ACHN (cell line): ENCODE measurements at regions not wholly inside any gene's neighbourhood (a gene's known extent, or its start where the extent isn't known, plus 50 kb on each side); places are given as distances from the start of the nearest gene placed in this dataset.

ENCODE experiments used
- DNase-seq: peaks from one replicate; pipeline ENCODE4 v3.0.0-alpha.2; 2015
- in situ Hi-C: cut with HindIII; loops from 2 replicates; pipeline ENCODE4 v1.10.0; 2017; ENCODE audit warnings: low sequenced_read_pairs, low pct_ligation_motif_present, low pct_unique_long_range_greater_than_20kb

GRCh38 chr5:9955586-9955985 lies 294.1 kb downstream of the ATPSCKMT start:
- in situ Hi-C loops = no loop called here
- DNase-seq = no peak

DNA sequence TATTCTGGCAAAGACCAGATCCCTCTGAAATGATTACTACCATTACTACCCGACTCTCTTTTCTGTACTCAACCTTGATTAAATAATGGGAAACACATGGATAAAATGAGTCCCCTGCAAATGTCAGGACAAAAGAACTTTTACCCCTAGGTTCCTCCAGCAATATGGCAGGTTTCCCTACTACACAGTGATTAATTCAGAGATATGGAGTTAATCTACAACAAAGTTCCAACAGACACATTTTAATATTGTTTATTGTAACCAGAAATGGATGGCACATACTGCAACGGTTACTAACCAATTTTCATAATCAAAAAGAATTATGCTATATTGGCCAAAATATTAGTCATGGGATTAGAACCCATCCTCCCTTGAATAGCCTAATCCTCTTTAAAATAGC lies 294.8 kb downstream of the ATPSCKMT start:
- in situ Hi-C loops = no loop called here
- no peak for DNase-seq

DNA sequence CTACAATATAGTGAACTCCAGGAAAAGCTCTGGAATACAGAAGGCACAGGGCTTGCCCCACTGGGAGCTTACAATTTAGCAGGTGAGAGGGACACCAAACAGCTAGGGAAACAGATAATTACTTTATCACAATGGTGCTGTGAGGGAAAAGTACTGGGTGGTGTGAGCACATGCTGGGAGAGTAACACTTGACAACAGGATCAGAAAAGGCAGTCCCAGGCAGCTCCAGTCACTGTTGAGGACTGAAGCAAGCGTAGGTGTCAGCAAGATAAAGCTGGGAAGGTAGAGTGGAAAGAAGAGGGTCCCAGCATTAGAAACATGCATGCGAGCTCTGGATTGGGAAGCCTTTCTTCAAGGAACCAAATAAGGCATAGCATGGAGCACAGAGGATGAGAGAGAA lies 296.0 kb downstream of the ATPSCKMT start:
- in situ Hi-C loops = no loop called here

GRCh38 chr5:9951865-9952516 lies 297.7 kb downstream of the ATPSCKMT start:
- in situ Hi-C loops = no loop called here
- no peak for DNase-seq

More for the DNA sequence above, 296.0 kb downstream of the ATPSCKMT start:
- no peak for DNase-seq

GRCh38 chr5:9947944-9948343 lies 301.7 kb downstream of the ATPSCKMT start:
- in situ Hi-C loops = no loop called here
- no peak for DNase-seq

- in situ Hi-C loops = no loop called here
- DNase-seq = no peak
Measured at GRCh38 chr5:9947225-9947714, 302.4 kb downstream of the ATPSCKMT start.

DNA sequence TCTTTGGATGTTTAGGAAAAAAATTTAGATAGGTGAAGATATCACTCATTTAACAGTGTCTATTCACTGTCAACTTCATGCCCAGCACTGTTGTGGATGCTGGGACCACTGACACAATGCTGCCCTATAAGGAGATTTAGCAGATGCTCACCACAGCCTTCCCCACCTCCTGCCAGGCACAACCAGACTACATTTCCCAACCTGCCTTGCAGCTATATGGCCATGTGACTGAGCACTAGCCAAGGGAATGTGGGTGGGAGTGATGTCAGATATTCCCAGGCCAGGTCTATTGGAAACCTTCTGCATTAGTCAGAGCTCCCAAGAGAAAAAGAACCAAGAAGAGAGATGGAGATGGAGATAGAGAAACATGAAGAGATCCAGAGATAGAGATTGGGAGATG lies 302.6 kb upstream of the TAS2R1 start:
- DNase-seq = no peak
- in situ Hi-C loops = no loop called here

DNA sequence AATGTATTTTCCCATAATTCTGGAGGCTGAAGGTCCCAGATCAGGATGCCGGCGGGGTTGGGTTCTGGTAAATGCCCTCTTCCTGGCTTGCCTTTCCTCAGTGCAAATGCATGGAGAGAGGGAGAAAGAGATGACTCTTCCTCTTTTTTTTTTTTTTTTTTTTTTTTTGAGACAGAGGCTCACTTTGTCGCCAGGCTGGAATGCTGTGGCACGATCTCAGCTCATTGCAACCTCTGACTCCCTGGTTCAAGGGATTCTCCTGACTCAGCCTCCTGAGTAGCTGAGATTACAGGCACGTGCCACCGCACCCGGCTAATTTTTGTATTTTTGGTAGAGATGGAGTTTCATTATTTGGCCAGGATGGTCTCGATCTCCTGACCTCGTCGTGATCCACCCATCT lies 300.0 kb upstream of the TAS2R1 start:
- no peak for DNase-seq
- in situ Hi-C loops = no loop called here

DNA sequence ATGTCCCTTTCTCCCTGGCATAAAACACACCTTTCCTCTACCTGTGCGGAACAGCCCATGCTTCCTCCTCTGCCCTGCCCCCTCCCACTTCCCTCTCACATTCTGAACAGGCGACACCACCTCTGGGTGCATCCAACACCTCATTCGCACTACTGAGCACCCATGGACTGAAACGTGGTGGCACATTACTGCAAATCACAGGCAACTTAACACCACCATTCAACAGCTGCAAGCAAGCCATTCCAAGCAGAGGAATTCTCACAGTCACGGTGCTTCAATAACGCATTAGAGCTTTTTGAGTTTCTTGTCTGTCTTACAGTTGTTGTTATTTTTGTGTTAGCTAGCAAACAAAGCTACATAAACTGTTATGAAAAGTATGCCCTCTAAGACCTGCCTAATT lies 298.2 kb upstream of the TAS2R1 start:
- in situ Hi-C loops = no loop called here
- DNase-seq = no peak

- in situ Hi-C loops = no loop called here
- no peak for DNase-seq
Measured at GRCh38 chr5:9927521-9927997, 297.4 kb upstream of the TAS2R1 start.

DNA sequence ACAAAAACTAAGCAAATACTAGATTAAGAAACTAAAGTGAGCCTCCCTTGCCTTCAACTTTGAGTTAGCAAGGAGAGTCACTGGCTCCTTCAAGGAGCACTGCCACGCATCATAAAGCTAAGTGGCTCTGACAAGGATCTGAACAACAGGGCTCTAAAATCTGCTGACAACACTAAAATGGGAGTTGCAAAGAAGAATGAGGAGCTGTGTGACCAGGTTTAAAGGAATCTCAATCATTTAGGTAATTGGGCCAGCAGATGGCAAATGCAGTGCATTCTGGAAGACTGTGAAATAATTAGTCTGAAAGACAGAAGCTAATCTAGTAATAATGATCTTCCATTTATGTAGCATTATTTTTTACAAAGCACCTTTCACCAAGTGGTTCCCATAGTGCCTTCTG lies 297.0 kb upstream of the TAS2R1 start:
- in situ Hi-C loops = no loop called here
- DNase-seq = no peak

DNA sequence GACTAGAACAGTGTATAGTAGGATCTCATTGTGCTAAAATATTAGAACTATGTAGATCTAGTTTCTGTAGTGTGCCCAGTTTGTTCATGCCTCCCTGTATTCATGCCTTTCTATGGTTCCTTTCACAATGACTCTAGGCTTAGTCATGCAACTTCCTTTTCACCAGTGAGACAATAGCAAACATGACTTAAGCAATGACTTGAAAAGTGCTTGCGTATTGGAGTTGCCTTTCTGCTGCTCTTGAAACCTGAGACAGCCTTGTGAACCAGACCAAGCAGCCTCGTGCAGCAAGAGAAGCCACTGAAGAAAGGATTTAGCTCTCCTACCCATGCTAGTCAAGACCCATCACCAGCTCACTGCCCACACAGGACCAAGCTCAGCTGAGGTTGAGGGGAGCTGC lies 294.5 kb upstream of the TAS2R1 start:
- in situ Hi-C loops = no loop called here
- peak; percentile 35 for DNase-seq

- in situ Hi-C loops = no loop called here
- DNase-seq = no peak
Measured at GRCh38 chr5:9922719-9923118, 292.6 kb upstream of the TAS2R1 start.

- no peak for DNase-seq
- in situ Hi-C loops = no loop called here
Measured at GRCh38 chr5:9920697-9921096, 290.5 kb upstream of the TAS2R1 start.

DNA sequence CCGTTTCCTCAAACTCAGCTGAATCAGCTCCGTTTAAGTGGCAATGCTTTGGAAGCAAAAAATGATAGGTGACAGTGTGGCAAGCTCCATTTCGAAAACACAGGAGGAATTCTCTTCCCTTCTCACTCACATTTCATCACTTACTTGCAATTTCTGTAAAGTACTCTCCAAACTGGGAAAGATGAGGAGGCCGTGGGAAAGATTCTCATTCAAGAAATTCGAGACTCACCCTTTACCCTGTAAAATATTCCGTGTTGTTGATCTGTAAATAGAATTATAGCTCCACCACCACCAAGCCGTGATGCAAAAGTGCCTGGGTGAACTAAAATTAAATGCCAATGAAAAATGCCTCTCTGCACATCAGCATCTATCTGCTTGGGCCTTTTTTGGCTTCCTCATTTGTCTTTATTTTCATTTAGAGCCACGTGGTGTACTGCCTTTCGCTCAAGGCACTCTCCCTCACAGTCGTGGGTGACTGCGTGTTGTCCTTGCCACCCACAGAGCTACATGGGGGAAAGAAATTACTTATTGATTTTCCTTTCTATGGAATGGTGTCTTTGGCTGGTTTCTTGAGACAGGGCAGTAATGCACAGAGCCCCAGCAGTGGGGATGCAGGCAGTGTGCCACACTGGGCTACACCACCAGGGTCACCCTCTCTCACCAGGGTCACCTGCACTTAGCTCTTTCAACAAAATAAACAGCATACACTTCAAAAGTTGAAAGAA lies 289.3 kb upstream of the TAS2R1 start:
- DNase-seq = no peak
- in situ Hi-C loops = no loop called here

DNA sequence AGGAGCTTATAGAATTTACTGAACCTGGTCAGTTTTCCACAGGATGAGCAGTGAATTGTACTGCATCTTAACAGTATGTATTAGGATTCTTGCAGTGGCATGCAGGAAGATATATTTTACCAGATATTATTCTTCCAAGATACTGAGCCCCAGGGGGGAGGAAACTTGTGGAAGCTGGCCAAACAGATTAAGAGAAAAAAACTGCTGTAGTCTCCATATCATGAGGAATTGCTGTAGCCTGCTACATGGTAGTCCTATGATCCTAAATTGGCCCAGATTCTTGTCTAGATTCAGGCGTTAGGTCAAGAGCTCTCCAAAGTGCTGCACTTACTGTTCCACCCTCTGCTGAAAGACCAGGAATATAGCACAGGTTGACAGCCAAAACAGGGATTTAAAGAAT lies 275.5 kb upstream of the TAS2R1 start:
- no peak for DNase-seq
- in situ Hi-C loops = no loop called here

DNA sequence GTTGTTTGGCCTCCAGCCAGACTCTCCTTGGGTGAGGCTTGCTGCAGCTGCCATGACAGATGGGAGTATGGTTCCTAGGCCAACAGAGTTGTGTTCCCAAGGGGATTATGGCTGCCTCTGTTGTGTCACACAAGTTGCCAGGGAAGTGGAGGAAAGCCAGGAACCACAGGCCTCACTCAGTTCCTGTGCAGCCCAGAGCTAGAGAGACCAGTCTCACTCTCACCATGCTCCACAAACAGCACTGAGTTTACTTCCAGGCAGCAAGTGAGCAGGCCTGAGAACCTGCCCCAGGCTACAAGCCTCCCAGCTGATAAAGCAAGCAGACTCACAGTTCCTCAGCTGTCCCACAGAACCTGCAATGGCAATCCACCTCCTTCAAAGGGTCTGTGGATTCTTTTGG lies 273.6 kb upstream of the TAS2R1 start:
- in situ Hi-C loops = no loop called here
- no peak for DNase-seq

DNA sequence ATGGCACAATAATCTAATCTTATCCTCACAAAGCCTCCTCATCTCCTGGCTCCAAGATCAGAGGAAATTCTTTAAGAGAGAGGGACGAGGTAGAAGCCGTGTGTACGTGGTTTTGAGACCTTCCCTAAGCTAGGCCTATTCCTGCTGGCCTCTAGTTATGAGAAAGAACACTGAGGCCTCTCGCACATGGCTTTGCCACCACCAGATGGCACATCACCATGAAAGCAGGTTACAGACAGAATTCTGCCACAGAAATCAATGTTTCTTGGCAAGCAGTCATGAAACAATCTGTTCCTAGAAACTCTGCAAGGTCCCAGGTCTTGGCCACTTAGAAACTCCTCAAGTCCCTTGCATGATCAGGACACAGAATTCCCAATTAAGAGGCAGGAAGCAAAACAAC lies 268.2 kb upstream of the TAS2R1 start:
- peak; percentile 43 for DNase-seq
- in situ Hi-C loops = no loop called here

DNA sequence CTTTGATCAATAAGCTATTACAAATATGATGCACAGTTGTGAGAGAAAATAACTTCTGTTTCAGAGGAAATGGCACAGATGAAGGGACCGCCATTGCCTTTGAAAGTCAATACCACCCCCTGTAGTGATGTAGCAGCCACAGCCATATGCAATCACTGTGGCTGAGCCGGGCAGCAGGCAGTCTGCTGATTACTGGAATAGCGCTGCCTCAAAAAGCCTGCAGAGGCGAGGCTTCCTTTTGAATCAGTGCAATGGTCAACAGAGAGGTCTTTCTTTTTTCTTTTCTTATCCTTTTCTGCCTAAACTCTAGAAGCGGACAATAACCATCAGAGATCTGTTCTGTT lies 265.1 kb upstream of the TAS2R1 start:
- in situ Hi-C loops = no loop called here

DNA sequence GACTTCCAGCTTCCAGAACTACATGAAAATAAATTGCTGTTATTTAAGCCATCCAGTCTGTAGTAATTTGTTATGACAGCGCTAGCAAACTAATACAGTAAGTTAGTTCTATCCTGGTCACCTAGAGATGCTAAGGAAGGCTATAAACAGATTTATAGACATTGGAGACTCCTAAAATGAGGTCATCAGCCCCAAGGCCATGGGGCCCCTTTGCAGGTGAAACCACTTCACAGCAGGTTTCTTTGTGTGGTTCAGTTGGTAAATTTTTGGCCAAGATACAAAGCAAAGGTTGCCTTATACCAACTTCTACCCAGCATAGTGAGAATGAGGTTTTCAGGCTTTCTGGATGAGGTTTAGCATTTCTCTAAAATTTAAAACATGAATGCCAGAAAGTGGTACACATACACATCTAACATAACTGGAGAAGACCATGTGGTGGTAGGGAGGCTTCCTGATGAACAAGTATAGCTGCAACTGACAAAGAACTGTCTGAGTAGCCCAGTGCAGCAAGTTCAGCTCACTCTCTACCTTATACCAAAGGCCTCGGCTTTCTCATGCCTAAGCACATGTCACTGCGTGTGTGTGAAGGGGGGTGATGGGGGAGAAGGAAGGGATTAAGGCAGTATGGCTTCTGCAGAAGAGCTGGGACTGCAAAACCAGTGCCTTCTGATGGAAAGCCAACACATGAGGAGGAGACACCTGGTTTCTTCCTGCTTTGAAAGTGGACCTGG lies 264.6 kb upstream of the TAS2R1 start:
- in situ Hi-C loops = no loop called here
- DNase-seq = no peak

More for the DNA sequence above, 265.1 kb upstream of the TAS2R1 start:
- no peak for DNase-seq
